Left lobe of liver (tissue), 2 donors: ENCODE measurements at regions not wholly inside any gene's neighbourhood (a gene's known extent, or its start where the extent isn't known, plus 50 kb on each side); places are given as distances from the start of the nearest gene placed in this dataset.
A peak's percentile ranks its signal among the peaks of the same experiment; 100 is the strongest.

Experiments used
- ATAC-seq: fragments of 200-7000 bp; cut with Tn5 transposase; one replicate; pipeline ENCODE4 v1.9.1; 2020; ENCODE audit warnings: mild to moderate bottlenecking, moderate library complexity
- DNase-seq: peaks from one replicate; pipeline ENCODE4 v3.0.0-alpha.2; 2020; ENCODE audit warnings: low spot score
- donor health status: DM: no; HTN: no; CAD: no; lungs with moderate emphysema.
- donor health status: DM: no; HTN: yes; CAD: no.

DNA sequence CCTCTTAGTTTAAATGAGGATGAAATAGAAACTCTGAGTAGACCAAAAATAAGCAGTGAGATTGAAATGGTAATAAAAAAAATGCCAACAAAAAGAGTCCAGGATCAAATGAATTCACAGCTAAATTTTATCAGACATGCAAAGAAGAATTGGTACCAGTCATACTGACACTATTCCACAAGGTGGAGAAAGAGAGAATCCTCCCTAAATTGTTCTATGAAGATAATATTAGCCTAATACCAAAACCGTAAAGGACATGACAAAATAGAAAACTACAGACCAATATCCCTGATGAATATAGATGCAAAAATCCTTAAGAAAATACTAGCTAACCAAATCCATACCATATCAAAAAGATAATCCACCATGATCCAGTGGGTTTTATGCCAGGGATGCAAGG lies 169.8 kb upstream of the CHORDC1 start:
- DNase-seq (no peak), ATAC-seq (no peak)

DNA sequence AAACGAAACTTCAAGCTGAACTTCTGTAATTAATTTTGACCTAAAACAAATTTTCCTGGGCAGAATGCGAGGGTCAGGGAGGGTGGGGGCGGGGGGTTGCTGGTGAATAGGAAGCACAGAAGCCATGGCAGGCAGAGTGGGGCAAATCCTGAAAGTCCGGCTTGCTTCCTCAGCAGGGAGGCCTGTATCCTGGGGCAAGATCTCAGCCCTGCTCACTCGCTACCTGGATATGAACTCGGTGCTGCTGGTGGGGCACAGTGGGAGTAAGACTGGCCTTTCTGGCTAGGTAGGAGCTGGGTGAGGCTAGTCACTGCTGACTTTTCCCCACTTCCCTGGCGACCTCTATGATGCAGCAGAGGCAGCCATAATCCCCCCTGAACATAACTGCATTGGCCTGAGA lies 168.9 kb upstream of the CHORDC1 start:
- no peak for DNase-seq
- ATAC-seq = no peak

- no peak for ATAC-seq
- DNase-seq = no peak
Measured at GRCh38 chr11:90380206-90380605, 157.4 kb upstream of the CHORDC1 start.

GRCh38 chr11:90373971-90374370 lies 151.1 kb upstream of the CHORDC1 start:
- DNase-seq = no peak
- ATAC-seq = no peak

DNA sequence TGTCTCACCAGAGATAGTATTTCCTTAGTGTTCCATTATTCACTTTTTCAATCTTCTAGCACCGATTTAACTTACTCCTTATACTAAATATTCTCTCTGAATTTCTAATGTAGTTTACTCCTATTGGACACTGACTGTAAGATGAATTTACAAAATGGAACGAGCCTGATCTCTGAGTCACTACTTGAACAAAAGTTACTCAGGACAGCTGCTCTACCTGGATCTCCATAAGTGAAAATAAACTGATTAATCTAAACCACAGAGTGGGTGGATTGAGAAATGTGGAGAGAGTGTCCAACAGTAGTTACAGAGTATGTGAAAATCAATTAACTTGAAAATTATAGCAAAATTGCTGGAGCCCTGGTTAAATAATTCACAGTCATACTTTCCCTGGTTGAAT lies 141.7 kb upstream of the CHORDC1 start:
- ATAC-seq (no peak), DNase-seq (no peak)

- ATAC-seq (peak; percentile 88), DNase-seq (no peak)
Measured at GRCh38 chr11:90363739-90364138, 140.9 kb upstream of the CHORDC1 start.

- ATAC-seq (no peak), DNase-seq (no peak)
Measured at GRCh38 chr11:90355200-90355599, 132.4 kb upstream of the CHORDC1 start.

- no peak for ATAC-seq
- no peak for DNase-seq
Measured at GRCh38 chr11:90349731-90350130, 126.9 kb upstream of the CHORDC1 start.

DNA sequence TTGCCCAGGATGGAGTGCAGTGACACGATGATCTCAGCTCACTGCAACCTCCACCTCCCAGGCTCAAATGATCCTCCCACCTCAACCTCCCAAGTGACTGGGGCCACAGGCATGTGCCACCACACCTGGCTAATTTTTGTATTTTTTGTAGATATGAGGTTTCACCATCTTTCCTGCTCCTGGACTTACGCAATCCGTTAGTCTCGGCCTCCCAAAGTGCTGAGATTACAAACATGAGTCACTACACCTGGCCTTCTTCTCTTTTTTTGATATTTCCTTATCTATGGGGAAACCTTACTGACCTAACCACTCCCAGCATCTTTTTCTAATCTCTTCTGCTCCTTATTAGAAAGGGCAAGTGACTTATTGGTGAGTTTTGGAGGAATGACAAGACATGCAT lies 121.7 kb upstream of the CHORDC1 start:
- no peak for ATAC-seq
- DNase-seq = no peak

DNA sequence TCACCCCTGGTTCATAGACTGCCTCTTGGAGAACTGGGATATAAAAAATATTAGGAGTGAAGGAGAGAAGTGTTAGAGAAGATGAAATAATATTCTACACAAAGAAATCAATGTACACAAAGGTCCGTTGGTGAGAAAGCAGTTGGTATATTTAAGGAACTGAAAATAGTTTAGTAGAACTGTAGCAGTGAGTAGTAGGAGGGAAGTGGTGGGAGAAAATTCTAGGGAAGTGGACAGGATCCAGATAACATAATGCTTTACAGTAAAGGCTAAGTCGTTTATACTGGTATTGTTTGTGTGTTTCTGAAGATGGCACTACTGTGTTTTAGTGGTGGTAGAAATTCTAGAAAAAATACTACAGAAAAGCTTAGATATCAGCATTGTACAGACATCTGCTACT lies 120.8 kb upstream of the CHORDC1 start:
- DNase-seq (no peak), ATAC-seq (no peak)

DNA sequence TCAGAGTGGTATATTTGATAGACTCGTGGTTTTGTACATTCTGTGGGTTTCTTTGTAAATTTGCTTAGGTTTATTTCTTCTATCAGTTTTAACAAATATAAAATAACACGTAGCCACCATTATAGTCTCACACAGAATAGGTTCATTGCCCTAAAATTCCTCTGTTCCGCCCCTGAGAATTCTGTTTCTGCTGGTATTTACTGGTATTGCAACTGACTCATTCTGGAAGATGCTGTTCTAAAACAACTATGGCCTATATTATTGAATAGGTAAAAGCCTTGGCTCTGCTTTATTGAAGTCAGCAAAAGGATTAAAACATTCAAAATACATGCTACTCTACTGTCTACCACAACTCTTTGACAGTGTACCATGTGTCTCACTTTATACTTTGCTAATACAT lies 119.1 kb upstream of the CHORDC1 start:
- no peak for ATAC-seq
- DNase-seq = no peak

DNA sequence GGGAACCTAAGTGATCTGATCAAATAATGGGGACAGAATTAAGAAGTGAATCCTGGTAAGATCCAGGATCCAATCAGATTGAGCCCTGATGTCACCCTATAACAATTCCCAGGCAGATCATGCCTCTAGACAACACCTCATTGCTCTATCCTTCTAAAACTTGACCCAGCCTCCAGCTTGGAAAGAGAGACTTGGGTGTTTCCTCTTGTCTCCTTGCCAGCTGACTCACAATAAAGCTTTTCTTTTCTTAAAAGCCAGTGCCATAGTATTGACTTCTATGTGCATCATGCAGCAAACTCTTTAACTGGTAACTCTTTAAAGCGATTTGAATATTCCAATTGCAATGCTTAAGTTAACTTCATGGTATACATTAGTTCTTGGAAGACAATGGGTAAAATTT lies 109.6 kb upstream of the CHORDC1 start:
- ATAC-seq (no peak), DNase-seq (no peak)

GRCh38 chr11:90330632-90331031 lies 107.8 kb upstream of the CHORDC1 start:
- no peak for DNase-seq
- no peak for ATAC-seq

GRCh38 chr11:90329043-90329442 lies 106.2 kb upstream of the CHORDC1 start:
- no peak for ATAC-seq
- DNase-seq = no peak

- no peak for ATAC-seq
- no peak for DNase-seq
Measured at GRCh38 chr11:90326647-90327046, 103.8 kb upstream of the CHORDC1 start.

GRCh38 chr11:90323289-90323688 lies 100.4 kb upstream of the CHORDC1 start:
- no peak for DNase-seq
- ATAC-seq = no peak

DNA sequence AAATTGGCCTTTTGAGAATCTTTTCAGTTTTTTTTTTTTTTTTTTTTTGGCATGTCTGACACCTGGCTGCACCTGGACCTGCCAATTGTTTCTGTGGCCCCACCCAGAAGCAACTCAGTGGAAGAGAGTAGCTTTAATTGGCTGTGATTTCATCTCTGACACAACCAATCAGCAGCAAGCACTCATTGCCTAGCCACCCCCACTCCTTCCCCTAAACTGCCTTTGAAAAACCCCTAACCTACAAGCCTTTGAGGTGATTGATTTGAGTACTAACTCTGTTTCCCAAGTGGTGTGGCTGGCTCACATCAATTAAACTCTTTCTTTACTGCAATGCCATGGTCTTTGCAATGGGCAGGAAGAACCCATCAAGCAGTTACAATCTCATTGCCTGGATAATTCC lies 98.2 kb upstream of the CHORDC1 start:
- DNase-seq = no peak
- no peak for ATAC-seq

DNA sequence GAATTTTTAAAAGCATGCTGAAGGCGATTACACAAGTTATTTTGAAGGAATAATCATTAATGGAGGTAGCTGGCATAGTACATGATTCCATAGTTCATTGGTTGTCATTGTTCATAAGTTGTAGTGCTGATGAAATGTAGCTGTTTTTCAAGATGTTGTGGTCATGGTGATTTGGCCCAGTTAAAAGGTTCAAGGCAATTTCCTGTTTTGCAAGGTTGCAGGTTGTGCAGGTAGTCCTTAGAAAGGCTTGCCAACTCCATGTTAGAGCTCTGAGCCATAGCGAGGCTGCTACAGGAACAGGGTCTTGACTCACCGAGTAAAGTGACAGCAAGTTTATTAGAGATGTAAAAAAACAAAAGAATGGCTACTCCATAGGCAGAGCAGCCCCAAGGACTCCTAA lies 95.8 kb upstream of the CHORDC1 start:
- ATAC-seq = no peak
- no peak for DNase-seq

- no peak for DNase-seq
- ATAC-seq = peak; percentile 98
Measured at GRCh38 chr11:90310210-90310609, 87.4 kb upstream of the CHORDC1 start.

DNA sequence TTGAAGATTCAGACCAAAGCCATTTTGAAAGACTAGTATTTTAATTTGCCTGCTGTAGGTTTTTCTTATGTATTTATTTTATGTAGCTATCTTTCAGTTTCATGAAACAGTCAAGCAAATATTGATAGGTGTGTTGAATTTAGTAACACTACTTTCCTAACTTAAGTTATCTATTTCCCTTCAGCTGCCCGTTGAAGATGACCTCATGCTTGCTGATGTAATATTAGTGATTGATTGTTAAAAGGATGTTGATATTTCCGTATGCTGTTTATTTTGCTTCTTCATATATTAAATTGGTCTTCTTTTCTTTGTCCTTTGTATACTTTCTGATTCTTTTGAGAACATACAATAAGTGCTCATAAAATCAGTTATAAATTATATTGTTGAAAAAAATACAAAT lies 86.8 kb upstream of the CHORDC1 start:
- ATAC-seq (peak; percentile 68), DNase-seq (no peak)

DNA sequence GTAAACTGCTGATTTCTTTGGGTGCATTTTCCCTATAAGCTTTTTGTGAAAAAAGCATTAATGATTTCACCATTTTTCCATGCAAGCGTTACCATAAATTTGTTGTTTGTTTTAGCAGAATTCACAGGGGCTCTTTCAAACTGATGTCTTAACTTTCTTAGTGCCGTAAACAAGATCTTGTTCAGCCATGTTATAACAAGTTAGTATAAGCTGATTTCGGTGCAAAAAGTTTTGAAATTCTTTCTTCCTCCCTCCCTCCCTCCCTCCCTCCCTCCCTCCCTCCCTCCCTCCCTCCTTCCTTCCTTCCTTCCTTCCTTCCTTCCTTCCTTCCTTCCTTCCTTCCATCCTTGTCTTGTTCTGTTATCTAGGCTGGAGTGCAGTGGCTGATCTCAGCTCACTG lies 71.7 kb upstream of the CHORDC1 start:
- no peak for DNase-seq
- no peak for ATAC-seq

GRCh38 chr11:90294091-90294490 lies 71.2 kb upstream of the CHORDC1 start:
- DNase-seq (no peak), ATAC-seq (peak; percentile 77)

DNA sequence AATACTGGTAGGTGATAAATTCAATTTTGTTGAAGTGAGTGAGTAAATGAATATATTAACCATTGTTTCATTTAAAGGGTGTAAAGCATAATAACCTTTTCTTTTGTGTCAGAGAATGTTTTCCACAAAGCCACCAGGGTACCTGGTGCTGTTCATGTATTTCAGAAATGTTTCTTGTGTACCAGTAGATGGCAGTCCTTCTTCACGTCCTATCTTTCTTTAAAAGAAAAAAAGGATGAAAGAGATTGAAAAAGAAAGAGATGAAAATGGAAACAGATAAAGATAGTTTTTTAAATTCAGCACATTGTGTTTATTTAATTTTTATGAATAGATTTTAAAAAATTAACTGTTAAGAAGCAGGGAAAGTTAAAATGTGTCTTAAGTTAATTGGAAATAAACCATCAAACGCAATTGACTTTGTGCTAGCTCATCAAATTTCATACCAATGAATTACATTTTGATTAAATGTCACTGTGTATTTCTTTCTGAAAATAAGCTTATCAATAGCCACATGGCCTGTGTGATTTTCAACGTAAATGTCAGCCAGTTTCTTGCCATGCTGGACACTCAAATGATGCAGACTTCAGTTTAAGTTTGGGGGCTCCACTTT lies 65.5 kb upstream of the CHORDC1 start:
- peak; percentile 78 for ATAC-seq
- no peak for DNase-seq

GRCh38 chr11:90286640-90287039 lies 63.8 kb upstream of the CHORDC1 start:
- DNase-seq (no peak), ATAC-seq (peak; percentile 84)
